AG10803 (cell line): ENCODE measurements at regions not wholly inside any gene's neighbourhood (a gene's known extent, or its start where the extent isn't known, plus 50 kb on each side); places are given as distances from the start of the nearest gene placed in this dataset.

Source experiments
- DNase-seq: peaks from one replicate; pipeline ENCODE4 v3.0.0; 2010; ENCODE audit warnings: low read depth
- H3K4me3 ChIP-seq: 2 replicates; pipeline ENCODE4 v1.5.1; 2011; ENCODE audit warnings: mild to moderate bottlenecking, low read length, control low read depth
- CTCF ChIP-seq: conservative IDR thresholded peaks from 2 replicates; pipeline ENCODE4 v1.5.1; 2011; ENCODE audit warnings: mild to moderate bottlenecking, low read length, control low read depth, inconsistent platforms

GRCh38 chr16:5801396-5801795 lies 703.8 kb upstream of the EEF2KMT start:
- DNase-seq: no peak
- H3K4me3 ChIP-seq: no peak overlapping the region
- no peak for TF ChIP-seq CTCF

- DNase-seq: no peak
- H3K4me3 ChIP-seq: no peak overlapping the region
- TF ChIP-seq CTCF: no peak
Observed at GRCh38 chr16:5793556-5793955, 696.0 kb upstream of the EEF2KMT start.

GRCh38 chr16:5791011-5791657 lies 693.5 kb upstream of the EEF2KMT start:
- TF ChIP-seq CTCF: no peak
- H3K4me3 ChIP-seq: no peak overlapping the region
- DNase-seq: no peak

- no peak for DNase-seq
- no peak overlapping the region for H3K4me3 ChIP-seq
- TF ChIP-seq CTCF: no peak
Observed at GRCh38 chr16:5790512-5790911, 692.9 kb upstream of the EEF2KMT start.

GRCh38 chr16:5789033-5789432 lies 691.4 kb upstream of the EEF2KMT start:
- DNase-seq: no peak
- no peak overlapping the region for H3K4me3 ChIP-seq
- no peak for TF ChIP-seq CTCF

- H3K4me3 ChIP-seq: no peak overlapping the region
- TF ChIP-seq CTCF: no peak
- no peak for DNase-seq
Observed at GRCh38 chr16:5781436-5781835, 683.8 kb upstream of the EEF2KMT start.

- no peak for TF ChIP-seq CTCF
- no peak for DNase-seq
- H3K4me3 ChIP-seq: no peak overlapping the region
Observed at GRCh38 chr16:5776876-5777275, 679.3 kb upstream of the EEF2KMT start.
